GM12865 (cell line): ENCODE measurements at regions not wholly inside any gene's neighbourhood (a gene's known extent, or its start where the extent isn't known, plus 50 kb on each side); places are given as distances from the start of the nearest gene placed in this dataset.

Experiments used
- DNase-seq: peaks from one replicate; pipeline ENCODE4 v3.0.0; 2010; ENCODE audit warnings: low read depth
- H3K4me3 ChIP-seq: 2 replicates; pipeline ENCODE4 v1.5.1; 2011; ENCODE audit warnings: mild to moderate bottlenecking, low read depth, low read length, control low read depth
- TF ChIP-seq, protein P1 (sequence below): IDR thresholded peaks from 2 replicates; pipeline ENCODE4 v1.5.1; 2011; ENCODE audit warnings: low read length, control low read depth, low read depth, inconsistent platforms; ENCODE audit not compliant: insufficient read depth; ENCODE audit errors: missing control alignments

DNA sequence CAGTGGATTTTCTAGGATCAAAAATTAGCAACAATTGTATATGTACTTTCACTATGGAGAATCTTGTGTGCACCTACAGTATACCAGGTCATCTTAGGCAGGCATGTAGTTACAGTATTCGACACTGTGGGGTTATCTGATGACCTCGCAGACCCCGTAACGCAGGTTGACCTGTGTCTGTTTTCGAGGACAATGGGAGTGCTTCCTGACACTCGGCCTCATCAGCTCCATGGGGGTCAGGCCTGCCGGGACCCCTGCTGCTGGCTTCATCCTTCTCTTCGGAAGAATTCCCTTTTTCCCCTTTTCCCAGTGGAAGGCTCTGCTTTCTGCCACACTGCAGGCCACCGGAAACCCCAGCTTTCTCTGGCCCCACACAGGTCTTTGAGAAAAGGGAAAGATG lies 102.8 kb upstream of the TMEM18 start:
- no peak for DNase-seq
- H3K4me3 ChIP-seq, result no peak overlapping the region
- TF ChIP-seq, protein P1, sequence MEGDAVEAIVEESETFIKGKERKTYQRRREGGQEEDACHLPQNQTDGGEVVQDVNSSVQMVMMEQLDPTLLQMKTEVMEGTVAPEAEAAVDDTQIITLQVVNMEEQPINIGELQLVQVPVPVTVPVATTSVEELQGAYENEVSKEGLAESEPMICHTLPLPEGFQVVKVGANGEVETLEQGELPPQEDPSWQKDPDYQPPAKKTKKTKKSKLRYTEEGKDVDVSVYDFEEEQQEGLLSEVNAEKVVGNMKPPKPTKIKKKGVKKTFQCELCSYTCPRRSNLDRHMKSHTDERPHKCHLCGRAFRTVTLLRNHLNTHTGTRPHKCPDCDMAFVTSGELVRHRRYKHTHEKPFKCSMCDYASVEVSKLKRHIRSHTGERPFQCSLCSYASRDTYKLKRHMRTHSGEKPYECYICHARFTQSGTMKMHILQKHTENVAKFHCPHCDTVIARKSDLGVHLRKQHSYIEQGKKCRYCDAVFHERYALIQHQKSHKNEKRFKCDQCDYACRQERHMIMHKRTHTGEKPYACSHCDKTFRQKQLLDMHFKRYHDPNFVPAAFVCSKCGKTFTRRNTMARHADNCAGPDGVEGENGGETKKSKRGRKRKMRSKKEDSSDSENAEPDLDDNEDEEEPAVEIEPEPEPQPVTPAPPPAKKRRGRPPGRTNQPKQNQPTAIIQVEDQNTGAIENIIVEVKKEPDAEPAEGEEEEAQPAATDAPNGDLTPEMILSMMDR, result no peak

DNA sequence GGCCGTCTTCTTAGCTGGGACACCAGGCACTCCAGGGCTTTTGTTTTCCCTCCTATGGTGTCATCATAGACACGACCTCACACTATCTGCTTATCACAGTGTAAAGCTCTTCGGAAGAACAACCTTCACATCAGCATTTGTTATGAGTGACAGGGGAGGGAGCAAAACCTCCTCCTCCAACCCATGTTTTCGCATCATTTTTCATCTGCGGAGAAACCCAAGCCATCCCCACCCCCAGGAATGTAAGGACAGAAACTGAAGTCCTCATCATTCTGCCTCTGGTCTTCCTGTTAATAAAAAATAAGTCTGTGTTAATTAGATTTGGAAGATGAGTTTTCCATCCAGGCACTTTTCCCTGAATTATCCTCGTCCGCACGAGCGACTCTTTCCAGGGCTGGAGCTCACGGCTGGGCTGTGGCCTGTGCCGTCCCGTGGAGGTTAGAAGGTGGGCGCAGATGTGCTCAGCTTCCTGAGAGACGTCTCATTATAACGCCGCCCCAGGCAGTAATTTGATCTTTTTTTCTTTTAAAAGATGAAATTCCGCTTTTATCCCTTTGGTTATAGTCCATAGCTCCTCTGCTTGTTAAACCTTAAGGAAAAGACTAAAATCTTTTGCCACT lies 101.6 kb upstream of the TMEM18 start:
- TF ChIP-seq, protein P1, result no peak
- DNase-seq, result no peak
- H3K4me3 ChIP-seq, result no peak overlapping the region

DNA sequence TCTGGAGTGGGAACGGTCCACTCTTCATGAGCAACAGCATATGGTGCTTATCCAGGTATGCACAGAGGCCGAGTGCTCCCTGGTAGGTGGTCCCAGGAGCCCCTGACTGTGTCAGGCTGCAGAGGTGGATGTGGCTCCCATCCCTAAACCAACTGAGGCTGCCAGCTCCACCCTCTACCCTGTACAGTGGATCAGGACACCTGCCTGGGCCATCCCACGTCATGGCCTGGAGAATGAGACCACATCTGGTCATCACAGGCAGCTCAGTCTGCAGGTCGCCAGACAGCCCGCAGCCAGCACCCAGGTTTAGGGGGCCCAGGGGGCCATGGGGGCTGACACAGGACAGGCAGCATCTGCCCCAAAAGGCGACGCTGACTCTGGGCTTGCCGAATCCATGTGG lies 100.3 kb upstream of the TMEM18 start:
- TF ChIP-seq, protein P1, result no peak
- H3K4me3 ChIP-seq, result no peak overlapping the region
- DNase-seq, result no peak

DNA sequence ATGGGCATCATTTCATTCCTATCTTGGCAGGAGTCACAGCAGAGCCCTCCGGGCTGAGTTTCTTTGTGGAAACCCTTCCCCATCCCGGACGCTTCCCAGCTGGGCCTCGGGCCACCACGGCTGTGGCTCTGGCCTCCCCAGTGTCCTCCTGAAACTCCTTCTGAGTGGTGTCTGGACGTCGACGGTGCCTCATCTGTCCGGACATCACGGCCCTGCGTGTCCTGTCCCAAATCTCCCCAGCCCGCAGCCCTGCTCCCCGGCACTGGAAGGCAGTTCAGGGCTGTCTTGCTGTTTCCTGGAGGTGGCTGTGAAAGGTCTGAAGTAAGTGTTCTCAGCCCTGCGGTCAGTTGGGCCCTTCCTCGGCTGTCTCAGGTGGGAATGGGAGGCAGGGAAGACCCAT lies 99.8 kb upstream of the TMEM18 start:
- TF ChIP-seq, protein P1, result no peak
- DNase-seq, result no peak
- H3K4me3 ChIP-seq, result no peak overlapping the region

DNA sequence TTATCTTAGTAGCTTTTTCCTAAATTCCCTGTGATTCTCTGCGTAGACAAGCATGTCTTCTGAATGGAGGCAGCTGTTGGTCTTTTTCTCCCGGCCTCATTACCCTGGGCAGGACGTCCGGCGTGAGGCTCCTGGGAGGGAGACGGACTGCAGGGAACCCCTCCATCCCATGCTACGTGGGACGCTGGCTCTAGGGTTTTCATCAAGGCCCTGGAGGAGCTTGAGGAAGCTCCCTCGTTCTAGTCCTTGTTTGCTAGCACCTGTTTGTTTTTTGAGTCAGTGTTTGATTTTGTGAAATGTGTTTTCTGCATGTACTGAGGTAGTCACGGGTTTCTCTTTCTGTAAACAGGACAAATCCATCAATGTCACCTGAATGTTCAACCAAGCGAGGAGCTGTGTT lies 99.3 kb upstream of the TMEM18 start:
- no peak for DNase-seq
- no peak overlapping the region for H3K4me3 ChIP-seq
- TF ChIP-seq, protein P1, result no peak

DNA sequence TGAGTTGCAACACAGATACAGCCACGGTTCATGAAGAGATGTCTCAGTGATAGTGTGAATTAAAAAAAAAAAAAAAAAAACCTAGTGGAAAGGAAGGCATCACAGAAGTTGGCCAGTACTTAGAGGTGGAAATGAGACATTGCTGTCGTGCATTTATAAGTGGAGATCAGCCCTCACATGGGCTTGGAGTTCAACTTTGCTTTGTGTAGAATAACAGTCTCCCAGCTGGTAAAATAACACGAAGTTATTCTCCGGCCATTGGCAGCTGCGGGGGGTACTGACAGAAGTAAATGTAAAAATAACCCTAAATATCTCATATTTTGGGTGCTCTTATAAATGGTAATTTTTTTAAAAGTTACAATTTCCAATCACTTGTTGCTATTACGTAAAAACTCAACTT lies 98.8 kb upstream of the TMEM18 start:
- TF ChIP-seq, protein P1, result no peak
- H3K4me3 ChIP-seq, result no peak overlapping the region
- DNase-seq, result no peak

DNA sequence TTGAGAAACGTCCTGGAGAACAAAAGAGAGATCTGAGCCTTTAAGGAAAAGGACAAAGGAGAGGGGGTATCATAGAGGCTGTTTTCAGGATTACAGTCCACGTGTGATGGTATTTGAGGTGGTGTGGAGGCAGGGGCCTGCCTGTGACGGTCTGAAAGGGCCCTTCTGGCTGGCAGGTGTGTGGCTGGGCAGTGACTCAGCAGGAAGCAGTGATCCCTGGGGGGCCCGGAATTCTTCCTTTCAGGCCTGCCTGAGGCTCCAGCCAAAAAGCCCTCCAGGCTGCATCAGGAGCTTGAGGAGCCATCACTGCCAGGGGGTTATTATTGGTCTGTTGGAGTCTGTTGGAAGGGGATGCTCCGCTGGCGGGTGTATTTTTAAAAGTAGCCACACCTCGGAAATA lies 97.2 kb upstream of the TMEM18 start:
- TF ChIP-seq, protein P1, result no peak
- no peak for DNase-seq

More for the DNA sequence above, 97.2 kb upstream of the TMEM18 start:
- no peak overlapping the region for H3K4me3 ChIP-seq
